HCT116 (cell line): ENCODE measurements at regions not wholly inside any gene's neighbourhood (a gene's known extent, or its start where the extent isn't known, plus 50 kb on each side); places are given as distances from the start of the nearest gene placed in this dataset.

Experiments
- ATAC-seq: fragments of 200-7000 bp; cut with Tn5 transposase; 2 replicates; pipeline ENCODE4 v1.9.1; 2020; ENCODE audit warnings: mild to moderate bottlenecking, moderate library complexity
- BruUV-seq: library from RNA; stranded (reverse); fragments of 400-500 nt; replicated peaks from 2 replicates; lab custom pipeline; 2021; lab: Mats Ljungman, UMichigan
- CTCF ChIA-PET: fragments of 300-600 bp; sonication (Branson Sonifier 250); formaldehyde crosslinking; loops from one replicate; lab custom pipeline; 2021; ENCODE audit warnings: antibody characterized with exemption; lab: Charles Lee
- POLR2A ChIA-PET: fragments of 300-600, 350-600 bp; sonication (Branson Sonifier 250); formaldehyde crosslinking; loops from one replicate; lab custom pipeline; 2021; ENCODE audit warnings: antibody characterized with exemption; lab: Charles Lee
- RAD21 ChIA-PET, 2 experiments: fragments of 300-600 bp; sonication (Branson Sonifier 250); formaldehyde crosslinking; loops; one replicate each; lab custom pipeline; 2023; ENCODE audit warnings: low total read pairs in 2 of 2; ENCODE audit not compliant: uncharacterized antibody in 2 of 2, unreplicated experiment in 2 of 2, low non-redundant PET in 1 of 2; lab: Charles Lee
- DNase-seq: peaks from one replicate; pipeline ENCODE4 v3.0.0-alpha.2; 2010; ENCODE audit warnings: low read depth, low spot score
- H2AFZ ChIP-seq: fragments of 200-600 bp; shearing (Covaris generic), sonication (generic); 2 replicates; pipeline ENCODE4 v1.6.1; 2017; ENCODE audit warnings: low read depth, mixed run types, mixed read lengths, antibody characterized with exemption, low read length; ENCODE audit not compliant: poor library complexity, severe bottlenecking
- H3K27ac ChIP-seq: 2 replicates; pipeline ENCODE4 v1.5.1; 2012; ENCODE audit warnings: low read depth, low read length
- H3K27me3 ChIP-seq: fragments of 200-600 bp; sonication (generic); 2 replicates; pipeline ENCODE4 v1.6.1; 2016; ENCODE audit warnings: mixed run types, low read length, mixed read lengths; ENCODE audit not compliant: insufficient read depth
- H3K36me3 ChIP-seq, 2 experiments: fragments of 200-500 bp in 1 of 2; fragments of 200-600 bp in 1 of 2; sonication (Bioruptor generic) in 1 of 2; sonication (generic) in 1 of 2; 2 replicates each; pipeline versions ENCODE4 v1.5.1 to v1.6.1; 2014 to 2016; ENCODE audit warnings: low read length in 2 of 2, inconsistent platforms in 1 of 2, mixed read lengths in 1 of 2, mixed run types in 1 of 2; ENCODE audit not compliant: insufficient read depth in 2 of 2, control insufficient read depth in 1 of 2
- H3K4me1 ChIP-seq, 2 experiments: fragments of 200-600 bp in 1 of 2; sonication (generic) in 1 of 2; 2 replicates each; pipeline versions ENCODE4 v1.5.1 to v1.6.1; 2012 to 2017; ENCODE audit warnings: low read length in 2 of 2, inconsistent platforms in 1 of 2, mild to moderate bottlenecking in 1 of 2, mixed read lengths in 1 of 2, mixed run types in 1 of 2, moderate library complexity in 1 of 2; ENCODE audit not compliant: insufficient read depth in 2 of 2, control insufficient read depth in 1 of 2
- H3K4me2 ChIP-seq: fragments of 200-600 bp; sonication (generic); 2 replicates; pipeline ENCODE4 v1.6.1; 2017; ENCODE audit warnings: mixed run types, low read length, mixed read lengths
- H3K4me3 ChIP-seq, 2 experiments: fragments of 200-600 bp in 1 of 2; sonication (generic) in 1 of 2; replicated peaks in 1 of 2; 2 replicates each; pipeline ENCODE4 v1.5.1; 2011 to 2016; ENCODE audit warnings: low read length in 2 of 2, control low read depth in 1 of 2, low read depth in 1 of 2, mild to moderate bottlenecking in 1 of 2, mixed read lengths in 1 of 2, mixed run types in 1 of 2
- H3K79me2 ChIP-seq: fragments of 200-600 bp; sonication (generic); 2 replicates; pipeline ENCODE4 v1.6.1; 2017; ENCODE audit warnings: mild to moderate bottlenecking, mixed run types, low read length, moderate library complexity, mixed read lengths; ENCODE audit not compliant: insufficient read depth
- H3K9ac ChIP-seq: fragments of 200-600 bp; sonication (generic); 2 replicates; pipeline ENCODE4 v1.6.1; 2016; ENCODE audit warnings: low read length, mixed read lengths
- H3K9me2 ChIP-seq: fragments of 200-600 bp; sonication (generic), shearing (Covaris generic); 2 replicates; pipeline ENCODE4 v1.6.1; 2017; ENCODE audit warnings: mixed run types, mild to moderate bottlenecking, moderate library complexity; ENCODE audit not compliant: insufficient read depth
- H3K9me3 ChIP-seq, 2 experiments: fragments of 200-500 bp in 1 of 2; fragments of 200-600 bp in 1 of 2; sonication (Bioruptor generic) in 1 of 2; sonication (generic) in 1 of 2; 2 replicates each; pipeline ENCODE4 v1.6.1; 2014 to 2017; ENCODE audit warnings: low read length in 2 of 2, mixed read lengths in 2 of 2, inconsistent platforms in 1 of 2, low read depth in 1 of 2, mild to moderate bottlenecking in 1 of 2, mixed run types in 1 of 2, moderate library complexity in 1 of 2; ENCODE audit not compliant: control insufficient read depth in 1 of 2, insufficient read depth in 1 of 2
- H4K20me1 ChIP-seq: fragments of 200-600 bp; sonication (generic), shearing (Covaris generic); 2 replicates; pipeline ENCODE4 v1.6.1; 2017; ENCODE audit warnings: mixed run types, mild to moderate bottlenecking, moderate library complexity; ENCODE audit not compliant: insufficient read depth
- ELF1 ChIP-seq: IDR thresholded peaks from 2 replicates; pipeline ENCODE4 v1.6.1; 2012; ENCODE audit warnings: low read depth, borderline replicate concordance
- EZH2 ChIP-seq: fragments of 200-600 bp; sonication (generic); IDR thresholded peaks from 2 replicates; pipeline ENCODE4 v1.6.1; 2017; ENCODE audit warnings: antibody characterized with exemption, mixed run types
- JUND ChIP-seq: IDR thresholded peaks from 2 replicates; pipeline ENCODE4 v1.6.1; 2012
- ZNF274 ChIP-seq: fragments of 200-500 bp; sonication (Bioruptor generic); IDR thresholded peaks from 2 replicates; pipeline ENCODE4 v1.6.1; 2014; ENCODE audit warnings: mild to moderate bottlenecking, low read depth, low read length, inconsistent platforms
- intact Hi-C: fragments of 100-400 bp; cut with micrococcal nuclease; formaldehyde crosslinking; loops from 2 replicates; pipeline ENCODE4 v1.10.0; 2022
- TF ChIP-seq, protein P1 (sequence below): IDR thresholded peaks from 2 replicates; pipeline ENCODE4 v1.6.1; 2012; ENCODE audit warnings: low read depth

DNA sequence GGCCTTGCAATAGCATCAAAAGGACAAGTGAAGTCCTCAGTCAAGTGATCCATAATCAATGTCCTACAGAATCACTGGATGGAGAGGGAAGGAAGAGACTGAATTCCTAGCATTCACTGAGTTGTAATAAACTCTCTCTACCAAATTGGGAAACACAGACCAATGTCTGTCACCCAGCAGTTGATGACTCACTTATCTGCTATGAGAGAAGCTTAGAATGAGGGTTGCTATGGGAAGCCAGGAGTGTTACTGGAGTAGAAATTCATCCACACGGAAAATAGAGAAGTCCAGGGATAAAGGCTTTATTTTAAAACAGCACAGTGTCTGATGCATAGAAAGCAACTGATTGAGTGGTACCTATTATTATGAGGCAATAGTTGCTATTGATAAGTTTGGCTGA, 407.4 kb downstream of the BRINP1 start:
- TF ChIP-seq, protein P1, sequence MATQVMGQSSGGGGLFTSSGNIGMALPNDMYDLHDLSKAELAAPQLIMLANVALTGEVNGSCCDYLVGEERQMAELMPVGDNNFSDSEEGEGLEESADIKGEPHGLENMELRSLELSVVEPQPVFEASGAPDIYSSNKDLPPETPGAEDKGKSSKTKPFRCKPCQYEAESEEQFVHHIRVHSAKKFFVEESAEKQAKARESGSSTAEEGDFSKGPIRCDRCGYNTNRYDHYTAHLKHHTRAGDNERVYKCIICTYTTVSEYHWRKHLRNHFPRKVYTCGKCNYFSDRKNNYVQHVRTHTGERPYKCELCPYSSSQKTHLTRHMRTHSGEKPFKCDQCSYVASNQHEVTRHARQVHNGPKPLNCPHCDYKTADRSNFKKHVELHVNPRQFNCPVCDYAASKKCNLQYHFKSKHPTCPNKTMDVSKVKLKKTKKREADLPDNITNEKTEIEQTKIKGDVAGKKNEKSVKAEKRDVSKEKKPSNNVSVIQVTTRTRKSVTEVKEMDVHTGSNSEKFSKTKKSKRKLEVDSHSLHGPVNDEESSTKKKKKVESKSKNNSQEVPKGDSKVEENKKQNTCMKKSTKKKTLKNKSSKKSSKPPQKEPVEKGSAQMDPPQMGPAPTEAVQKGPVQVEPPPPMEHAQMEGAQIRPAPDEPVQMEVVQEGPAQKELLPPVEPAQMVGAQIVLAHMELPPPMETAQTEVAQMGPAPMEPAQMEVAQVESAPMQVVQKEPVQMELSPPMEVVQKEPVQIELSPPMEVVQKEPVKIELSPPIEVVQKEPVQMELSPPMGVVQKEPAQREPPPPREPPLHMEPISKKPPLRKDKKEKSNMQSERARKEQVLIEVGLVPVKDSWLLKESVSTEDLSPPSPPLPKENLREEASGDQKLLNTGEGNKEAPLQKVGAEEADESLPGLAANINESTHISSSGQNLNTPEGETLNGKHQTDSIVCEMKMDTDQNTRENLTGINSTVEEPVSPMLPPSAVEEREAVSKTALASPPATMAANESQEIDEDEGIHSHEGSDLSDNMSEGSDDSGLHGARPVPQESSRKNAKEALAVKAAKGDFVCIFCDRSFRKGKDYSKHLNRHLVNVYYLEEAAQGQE, result no peak
- no peak for TF ChIP-seq ZNF274
- Histone ChIP-seq H3K27ac (no peak overlapping the region), H3K4me3 (no peak overlapping the region), H3K27me3 (no peaks in the 10 kb centered on the region), H3K9me2 (no peaks in the 10 kb centered on the region), H2AFZ (no peak overlapping the region), H3K9me3 (peaks cover 6 to 27% of the 10 kb centered on the region in 2 experiments; a peak in 2 of 4 replicates), H3K4me1 (no peaks in the 10 kb centered on the region), H3K4me2 (no peak overlapping the region), H3K9ac (no peak overlapping the region), H3K36me3 (no peaks in the 10 kb centered on the region), H3K79me2 (no peaks in the 10 kb centered on the region), H4K20me1 (no peaks in the 10 kb centered on the region)
- ChIA-PET CTCF (no interaction called here), POLR2A (no interaction called here), RAD21 (no interaction called here)
- DNase-seq, result no peak
- ATAC-seq, result no peak
- intact Hi-C loops, result no loop called here
- BruUV-seq, result no TSS peak

DNA sequence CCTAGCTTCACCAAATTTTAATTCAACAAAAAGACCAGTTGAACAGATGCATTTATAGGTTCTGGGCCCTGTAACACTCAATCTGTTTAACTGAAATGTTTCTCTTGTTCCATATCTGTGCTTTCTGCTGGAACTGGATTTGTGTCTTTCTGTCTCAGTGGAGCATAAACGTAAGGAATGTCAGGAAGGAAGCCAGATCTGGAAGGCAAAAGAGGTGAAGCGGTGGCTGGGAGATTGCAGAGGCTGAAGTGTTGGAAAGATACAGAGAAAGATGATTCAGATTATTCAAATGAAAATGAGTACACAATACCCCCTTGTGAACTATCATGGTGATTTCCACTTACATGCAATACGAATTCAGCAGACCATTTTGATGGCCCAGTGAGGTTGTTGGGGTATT, 406.8 kb downstream of the BRINP1 start:
- Histone ChIP-seq H3K27me3 (no peaks in the 10 kb centered on the region), H3K9me3 (peaks cover 6 to 31% of the 10 kb centered on the region in 2 experiments; a peak in 2 of 4 replicates), H2AFZ (no peak overlapping the region), H3K27ac (no peak overlapping the region), H3K4me3 (no peak overlapping the region), H3K79me2 (no peaks in the 10 kb centered on the region), H3K4me1 (no peaks in the 10 kb centered on the region), H3K9ac (no peak overlapping the region), H3K9me2 (no peaks in the 10 kb centered on the region), H3K4me2 (no peak overlapping the region), H4K20me1 (no peaks in the 10 kb centered on the region), H3K36me3 (no peaks in the 10 kb centered on the region)
- RAD21 ChIA-PET, result no interaction called here
- no peak for TF ChIP-seq ELF1
- TF ChIP-seq EZH2, result no peak
- no peak for TF ChIP-seq JUND
- DNase-seq (no peak), ATAC-seq (no peak)
- no TSS peak for BruUV-seq
- POLR2A ChIA-PET, result no interaction called here
- intact Hi-C loops, result no loop called here
- CTCF ChIA-PET, result no interaction called here
